ENCODE measurements at regions not wholly inside any gene's neighbourhood (a gene's known extent, or its start where the extent isn't known, plus 50 kb on each side); places are given as distances from the start of the nearest gene placed in this dataset.

DNA sequence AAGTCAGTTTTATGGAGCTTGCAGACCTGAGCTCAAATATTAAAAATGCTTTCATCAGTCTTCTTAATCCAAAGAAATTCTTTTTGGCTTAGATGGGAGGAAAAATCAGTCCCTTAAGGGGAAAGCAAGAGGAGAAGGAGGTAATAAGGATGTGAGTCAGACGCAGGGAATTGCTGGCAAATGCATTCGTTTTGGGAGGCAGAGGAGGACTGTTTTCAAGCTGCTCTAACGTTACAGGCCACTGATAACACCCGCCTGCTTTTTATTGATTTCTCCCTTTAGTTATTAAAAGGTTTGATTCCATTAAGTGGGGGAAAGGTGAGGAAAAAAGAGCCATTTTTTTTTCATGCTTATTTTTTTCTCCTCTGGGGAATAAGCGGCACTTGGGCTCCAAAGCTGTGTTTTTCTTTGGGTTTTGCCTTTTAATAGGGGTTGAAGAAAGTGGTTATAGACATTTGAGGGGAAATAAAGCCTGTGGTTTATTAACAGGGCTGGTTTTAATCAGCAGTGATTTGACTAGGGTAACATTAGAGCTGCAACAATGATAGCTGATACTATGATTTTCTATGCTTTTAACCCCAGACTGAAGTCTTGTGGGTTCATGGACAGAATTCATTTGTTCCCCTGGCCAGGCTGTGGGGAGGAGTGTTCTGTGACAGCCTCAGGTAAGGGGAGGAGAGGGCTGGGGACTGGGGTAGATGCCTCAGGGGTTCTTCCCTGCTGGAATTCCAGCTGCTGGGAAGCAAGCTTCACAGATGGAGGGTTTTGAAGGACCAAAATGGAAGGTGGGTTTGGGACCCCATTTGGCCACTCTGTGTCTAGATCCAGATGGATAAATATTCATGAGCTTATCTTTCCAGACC lies 225.2 kb downstream of the GAS1 start:
- DNase-seq: no peak

DNA sequence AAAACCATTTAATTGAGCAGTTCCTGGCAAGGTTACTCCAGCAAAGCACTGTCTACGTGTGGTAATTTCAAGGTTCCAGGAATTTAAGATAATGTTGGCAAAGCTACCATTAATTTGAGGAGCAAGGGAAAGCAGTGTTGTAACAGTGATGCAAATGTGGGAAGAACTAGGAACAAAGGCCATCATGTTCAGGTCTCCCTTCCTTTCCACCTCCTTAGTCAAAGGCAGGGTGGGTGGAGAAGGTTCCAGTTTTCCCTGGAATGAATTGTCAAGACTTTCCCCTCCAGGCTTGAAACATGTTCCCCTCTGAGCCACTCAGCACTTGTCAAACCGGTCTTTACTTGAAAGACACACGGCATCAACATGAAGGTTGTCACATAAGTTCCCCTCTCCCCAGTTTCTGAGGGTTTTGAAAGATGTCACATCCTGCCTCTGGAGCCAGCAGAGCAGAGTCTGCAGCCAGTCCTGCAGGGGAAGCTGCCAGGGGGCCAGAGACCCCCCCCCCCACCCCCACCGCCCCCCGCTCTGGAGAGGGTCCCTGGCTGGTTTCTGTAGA lies 226.0 kb downstream of the GAS1 start:
- no peak for DNase-seq

DNA sequence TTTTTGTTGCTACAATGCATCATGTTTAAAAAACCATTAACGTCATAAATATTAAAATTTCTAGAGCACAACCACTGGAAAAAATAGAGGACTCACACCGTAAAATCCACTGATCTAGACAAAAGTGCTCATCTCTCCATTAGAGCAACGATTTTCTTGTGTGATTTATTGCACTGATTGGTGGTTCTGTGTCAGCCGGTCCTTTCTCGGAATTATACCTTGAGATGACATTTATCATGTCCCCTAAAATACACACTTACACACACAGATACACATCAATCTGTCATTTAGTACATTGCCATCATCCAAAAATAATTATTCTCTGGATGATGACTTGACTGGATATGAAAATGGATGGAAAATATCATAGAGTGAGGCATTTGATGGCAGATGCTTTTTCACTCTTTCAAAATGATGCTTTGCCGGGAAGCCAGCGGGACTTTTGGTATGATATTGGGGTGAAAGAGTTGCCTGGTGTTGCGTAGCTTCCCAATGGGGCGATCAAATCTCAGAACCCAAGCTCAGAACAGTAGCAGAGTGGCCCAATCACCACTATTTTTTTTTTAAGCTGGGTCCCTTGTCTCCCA lies 226.6 kb downstream of the GAS1 start:
- DNase-seq: no peak

DNA sequence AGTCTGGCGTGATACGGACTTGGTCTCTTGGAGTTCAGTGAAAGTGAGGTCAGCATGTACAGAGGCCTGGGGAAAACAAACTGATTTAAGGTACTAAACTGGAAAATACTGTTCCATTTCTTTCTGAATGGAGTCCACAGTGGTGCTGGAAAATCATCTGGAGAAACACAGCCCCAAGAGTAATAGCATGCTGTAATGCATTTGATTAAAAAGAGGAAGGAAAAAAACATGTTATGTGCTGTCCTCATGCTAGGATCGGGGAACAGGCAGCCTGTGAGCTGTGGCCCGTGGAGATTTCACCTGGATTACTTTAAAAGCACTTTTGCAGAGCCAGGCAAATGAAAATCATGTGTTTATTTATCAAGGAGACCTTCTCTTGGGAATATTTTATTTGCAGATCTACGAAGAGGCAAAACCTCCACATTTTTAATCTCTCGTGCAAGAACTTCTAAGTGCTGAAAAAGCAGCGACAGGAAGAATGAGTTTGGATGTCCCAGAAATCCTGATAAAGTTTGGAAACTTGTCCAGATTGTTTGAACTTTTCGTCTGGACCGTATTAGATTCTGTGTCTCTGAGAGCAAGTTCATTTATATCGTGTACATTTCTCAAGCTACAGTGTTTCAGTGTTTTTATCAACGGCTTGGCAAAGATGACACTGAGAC lies 228.8 kb downstream of the GAS1 start:
- DNase-seq: no peak

DNA sequence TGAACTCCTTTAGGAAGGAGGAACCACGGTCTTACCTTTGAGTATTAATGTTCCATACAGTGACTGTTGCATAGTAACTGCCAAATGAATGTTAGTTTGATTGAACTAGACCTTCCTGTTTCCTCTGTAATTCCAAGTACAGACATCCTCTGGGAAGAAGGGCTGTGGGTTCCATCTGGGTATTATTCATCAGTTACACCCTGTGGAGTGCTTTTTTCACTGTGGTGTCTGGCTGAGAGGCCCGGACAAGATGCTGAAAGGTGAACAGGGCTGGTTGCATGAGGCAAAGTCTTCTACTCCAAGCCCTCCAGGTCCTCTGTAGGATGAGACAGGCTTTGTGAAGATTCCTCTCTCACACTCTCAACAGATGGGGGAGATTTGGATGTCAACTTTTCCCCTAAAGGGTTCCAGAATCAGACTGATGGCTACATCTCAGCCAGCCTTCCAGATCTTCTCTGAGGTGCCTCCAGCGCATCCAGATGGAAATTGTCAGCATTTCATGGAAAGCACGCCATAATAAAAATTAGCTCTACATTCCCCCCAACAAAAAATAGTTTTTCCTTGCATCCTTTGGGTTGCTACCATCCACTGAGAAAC lies 230.9 kb downstream of the GAS1 start:
- no peak for DNase-seq

DNA sequence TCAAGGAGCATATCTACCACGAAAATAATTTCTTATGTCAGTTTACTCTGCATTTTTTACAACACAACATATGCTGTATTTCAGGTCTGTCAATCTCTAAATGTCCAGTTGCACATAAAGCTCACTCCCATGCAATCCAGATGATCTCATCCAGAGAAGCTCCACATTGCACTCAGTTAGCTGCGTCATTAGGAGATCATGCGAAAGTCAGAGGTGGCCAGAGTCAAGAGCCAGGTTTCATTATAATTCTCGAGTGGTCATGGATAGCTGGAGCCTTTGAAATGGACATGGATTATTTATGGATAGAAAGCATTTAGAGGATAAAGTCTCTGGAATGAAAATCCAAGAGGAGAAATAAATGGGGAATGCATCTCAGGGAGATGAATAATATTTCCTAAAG lies 232.3 kb downstream of the GAS1 start:
- DNase-seq: no peak

DNA sequence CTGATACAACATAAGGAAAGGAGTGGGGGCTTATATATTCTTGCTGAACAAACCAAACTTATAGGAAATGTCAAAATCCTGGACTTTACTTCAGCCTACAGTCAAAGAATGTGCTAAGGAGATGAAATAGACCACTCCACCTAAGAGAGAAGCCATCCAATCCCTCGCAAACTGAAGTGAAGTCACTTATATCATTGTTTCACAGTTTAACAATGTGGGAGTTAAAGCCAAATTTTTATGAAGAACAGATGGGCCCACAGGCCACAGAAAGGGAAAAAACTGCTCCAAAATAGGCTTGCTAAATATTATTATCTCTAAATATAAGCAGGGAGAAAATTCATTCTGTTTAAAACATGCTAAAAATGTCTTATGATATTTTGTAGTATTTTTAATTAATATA lies 233.3 kb downstream of the GAS1 start:
- no peak for DNase-seq

DNA sequence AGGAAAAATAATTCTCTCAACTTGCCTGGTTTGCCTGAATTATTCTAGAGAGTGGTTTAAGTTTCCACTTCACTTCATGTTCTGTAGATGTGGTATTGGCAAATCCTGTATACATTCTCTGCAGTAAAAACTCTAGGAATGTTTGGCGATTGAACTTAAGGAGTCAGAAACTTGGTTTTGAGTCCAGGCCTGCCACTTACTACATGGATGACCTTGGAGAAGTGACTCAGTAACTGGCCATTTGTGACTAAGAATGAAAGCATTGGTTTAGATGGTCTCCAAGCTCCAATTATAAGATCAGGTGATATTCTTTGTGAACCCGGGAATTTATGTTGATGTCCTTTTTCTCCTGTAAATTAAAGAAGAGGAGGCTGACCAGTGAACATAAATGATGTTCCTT lies 233.8 kb downstream of the GAS1 start:
- DNase-seq: no peak

DNA sequence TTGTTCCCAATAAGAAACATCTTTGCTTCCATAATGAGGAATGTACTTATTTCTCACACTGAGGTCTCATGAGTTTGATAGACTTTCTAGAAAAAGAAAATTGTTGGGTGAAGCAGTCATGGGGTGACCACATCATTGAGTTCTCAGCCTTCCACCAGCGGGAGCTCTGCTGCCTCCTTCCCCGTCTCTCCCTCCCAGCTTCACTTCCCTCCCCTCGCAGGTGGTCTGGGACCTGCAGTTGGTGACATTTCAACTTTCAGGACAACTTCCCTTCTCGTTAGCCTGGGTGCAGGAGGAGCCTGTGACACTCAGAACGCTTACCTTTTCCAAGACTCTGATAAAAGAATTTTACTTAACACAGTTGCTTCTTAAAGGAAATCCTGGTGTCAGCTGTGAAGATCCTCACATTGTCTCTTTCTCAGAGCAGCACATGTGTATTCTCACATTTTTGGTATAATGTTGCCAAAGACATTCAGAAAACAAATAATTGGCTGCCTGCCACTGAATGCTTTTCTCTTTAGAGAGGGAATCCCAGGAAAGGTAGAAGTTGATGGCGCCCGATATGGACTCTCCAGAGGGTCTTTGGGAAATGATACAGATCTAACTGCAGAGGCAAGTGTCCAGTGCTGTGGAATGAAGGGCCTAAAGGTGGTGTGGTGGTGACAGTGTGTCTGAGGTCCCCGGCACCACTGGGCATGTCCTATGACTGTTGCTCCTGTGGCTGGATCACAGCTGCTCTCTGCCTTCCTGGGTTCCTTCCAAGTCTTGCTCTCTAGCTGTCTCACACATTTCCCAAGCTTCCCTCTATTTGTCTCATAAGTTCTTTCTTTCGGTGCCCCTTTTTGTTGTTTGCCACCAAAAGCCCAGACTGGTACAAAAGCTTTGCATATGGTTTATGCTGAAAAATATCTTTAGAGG lies 238.1 kb downstream of the GAS1 start:
- DNase-seq: no peak

DNA sequence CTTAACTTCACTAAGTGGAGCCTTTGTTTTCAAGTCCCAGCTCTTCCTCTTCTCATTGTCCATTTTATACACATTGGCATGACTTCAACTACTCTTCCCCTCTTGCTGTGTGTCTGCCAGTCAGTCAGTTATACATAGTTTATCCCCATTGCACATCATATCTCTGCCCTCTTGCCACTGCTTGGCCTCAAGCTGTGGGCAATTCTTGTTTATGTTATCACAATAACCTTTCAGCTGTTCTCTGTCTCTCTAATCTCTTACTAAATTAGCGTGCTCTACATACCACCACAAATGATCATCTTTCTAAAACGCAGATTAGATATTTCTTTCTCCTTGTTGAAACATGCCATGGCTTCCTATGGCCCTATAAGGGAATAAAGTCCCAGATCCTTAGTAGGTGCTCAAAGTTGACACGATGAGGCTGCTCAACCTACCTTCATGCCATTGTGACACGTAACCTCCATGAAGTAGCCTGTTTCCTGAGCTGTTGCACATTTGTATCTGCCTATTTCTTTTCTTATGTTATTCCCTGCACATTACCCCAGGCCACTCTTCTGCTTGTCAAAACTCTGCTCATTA lies 239.3 kb downstream of the GAS1 start:
- DNase-seq: no peak

DNA sequence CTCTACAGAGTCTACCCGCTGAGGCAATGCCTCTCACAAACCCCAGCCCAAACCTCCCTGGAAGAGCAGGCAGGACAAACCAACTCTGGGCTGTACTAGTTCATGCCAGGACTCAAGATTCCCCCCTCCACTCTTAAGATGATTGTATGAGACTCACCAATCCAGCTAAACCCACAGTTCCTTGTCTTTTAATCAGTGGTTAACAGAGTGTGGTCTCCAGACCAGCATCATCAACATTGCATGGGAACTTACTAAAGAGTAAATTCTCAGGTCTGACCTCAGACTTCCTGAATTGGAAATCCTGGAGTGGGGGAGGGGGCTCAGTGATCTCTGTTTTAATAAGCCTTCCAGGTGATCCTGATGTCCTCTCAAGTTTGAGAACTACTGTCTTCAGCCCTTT lies 240.9 kb downstream of the GAS1 start:
- no peak for DNase-seq

DNA sequence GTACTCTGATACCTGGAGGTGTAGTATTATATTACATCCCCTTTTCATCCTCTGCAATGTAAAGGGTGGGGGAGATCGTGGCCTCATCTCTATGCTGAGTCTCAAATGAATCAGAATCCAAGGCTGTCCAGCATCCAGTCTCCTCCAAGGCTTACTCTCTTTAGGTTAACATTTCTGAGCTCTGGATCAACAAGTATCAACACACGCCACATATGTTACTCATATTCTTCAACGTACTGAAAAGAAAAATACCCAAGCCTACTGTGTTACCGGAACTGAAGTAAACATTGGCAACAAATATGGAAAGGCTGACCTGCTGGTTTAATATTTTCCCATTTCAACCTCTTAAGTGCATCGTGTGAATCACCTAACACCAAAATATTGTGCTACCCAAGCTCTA lies 241.8 kb downstream of the GAS1 start:
- no peak for DNase-seq

DNA sequence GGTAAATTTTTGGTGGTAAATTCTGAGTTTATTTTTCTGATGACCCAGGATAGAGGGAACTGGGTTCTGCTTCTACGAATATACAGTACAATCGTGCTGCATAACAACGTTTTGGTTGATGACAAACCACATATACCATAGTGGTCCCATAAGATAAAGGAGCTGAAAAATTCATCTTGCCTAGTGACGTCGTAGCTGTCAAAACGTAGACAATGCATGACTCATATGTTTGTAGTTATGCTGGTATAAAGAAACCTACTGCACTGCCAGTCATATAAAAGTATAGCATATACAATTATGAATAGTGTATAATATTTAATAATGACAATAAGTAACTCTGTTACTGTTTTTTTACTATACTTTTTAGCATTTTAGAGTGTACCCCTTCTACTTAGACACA lies 244.0 kb downstream of the GAS1 start:
- no peak for DNase-seq

DNA sequence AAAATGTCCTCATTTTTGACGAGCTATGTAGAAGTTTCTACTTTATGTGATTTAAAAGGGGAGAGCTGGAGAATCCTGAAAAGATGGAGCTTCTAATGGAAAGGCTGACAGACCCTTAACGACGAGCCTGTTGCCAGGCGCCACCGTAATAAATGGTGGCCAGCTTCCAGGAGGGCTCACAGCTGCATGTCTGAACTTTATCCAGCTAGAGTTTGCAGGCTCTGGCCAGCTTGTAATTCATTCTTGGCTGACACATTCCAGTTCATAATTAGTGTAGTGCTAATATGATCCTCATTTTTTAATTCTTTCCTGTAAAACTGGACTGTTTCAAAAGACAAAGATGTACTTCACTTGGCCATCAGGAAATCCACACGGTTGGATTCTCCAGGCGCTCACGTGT lies 246.7 kb downstream of the GAS1 start:
- no peak for DNase-seq

DNA sequence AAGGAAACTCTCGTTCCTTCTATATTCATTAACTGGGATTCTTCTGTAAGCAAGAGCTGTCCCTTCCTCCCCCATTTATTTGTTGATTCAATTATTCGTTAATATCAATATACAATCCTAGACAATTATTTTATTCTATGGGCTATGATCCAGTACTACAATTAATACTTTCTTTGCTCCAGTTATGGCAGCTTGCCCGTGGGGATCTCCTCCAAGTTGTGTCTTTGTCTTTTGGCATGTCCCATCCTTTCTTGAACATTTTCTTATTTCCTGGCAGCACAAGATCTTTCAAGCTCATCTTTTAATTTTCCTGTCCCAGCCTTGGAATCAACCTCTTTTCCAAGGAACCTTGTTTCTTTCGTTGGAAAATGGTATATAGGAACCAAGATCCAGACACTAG lies 249.3 kb downstream of the GAS1 start:
- no peak for DNase-seq

DNA sequence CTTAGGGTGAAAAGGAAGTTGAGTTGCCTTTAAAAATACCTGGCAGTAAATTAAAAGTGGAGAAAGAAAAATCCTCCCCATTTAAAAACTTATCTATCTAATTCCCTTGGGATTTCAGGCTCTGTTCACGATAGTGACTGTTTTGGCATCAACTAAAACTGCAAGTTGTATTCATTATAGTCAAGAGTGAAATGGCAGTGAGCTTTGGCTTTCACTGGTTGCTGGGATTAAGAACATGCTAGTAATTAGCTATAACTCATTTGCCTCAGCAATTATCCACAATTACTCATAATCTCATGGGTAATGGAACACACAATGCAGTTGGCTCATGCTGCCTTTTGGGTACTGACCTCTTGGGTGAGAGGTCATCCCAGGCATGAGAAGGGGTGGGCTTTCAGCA lies 250.1 kb downstream of the GAS1 start:
- no peak for DNase-seq

DNA sequence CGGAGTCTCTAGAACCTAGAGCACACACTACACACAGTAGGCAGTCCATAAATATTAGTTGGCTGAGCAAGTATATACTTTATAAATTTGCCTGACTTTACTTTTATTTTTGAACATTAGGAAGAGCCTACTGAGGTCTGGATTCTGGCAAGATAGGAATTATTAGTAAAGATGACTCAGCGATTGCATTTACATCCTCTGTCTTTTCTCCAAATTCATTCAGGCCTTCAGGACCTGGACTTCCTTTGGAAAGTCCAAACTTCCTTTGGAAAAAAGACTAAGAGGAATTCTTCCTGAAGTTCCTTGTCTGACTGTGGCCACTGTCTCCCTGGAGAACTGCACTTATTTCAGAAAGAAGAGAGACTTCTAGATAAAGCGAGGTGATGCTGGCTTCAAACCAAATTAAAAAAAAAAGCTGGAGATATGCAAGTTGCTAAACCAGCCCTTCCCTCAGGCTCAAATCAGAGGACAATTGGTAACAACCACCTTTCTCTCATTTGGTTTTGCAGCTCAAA lies 251.3 kb downstream of the GAS1 start:
- DNase-seq: no peak

DNA sequence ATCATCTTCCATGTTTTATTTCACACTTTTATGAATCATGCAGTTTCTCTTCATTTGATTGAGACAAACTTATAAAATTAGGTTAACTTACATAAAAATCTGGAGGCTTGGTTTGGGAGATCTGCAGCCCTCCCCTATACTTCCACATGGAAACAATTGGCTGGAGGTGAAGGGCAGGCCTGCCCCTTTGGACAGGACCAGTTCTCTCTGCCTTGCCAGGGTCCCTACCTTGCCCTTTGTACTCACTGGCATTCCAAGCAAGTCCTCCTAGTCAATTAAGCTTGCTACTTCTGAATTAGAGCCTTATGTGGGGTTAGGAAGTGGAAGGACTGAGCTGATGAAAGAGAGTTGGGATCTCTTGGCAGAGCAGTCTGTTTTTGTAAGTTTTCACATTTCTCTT lies 257.3 kb downstream of the GAS1 start:
- DNase-seq: no peak

DNA sequence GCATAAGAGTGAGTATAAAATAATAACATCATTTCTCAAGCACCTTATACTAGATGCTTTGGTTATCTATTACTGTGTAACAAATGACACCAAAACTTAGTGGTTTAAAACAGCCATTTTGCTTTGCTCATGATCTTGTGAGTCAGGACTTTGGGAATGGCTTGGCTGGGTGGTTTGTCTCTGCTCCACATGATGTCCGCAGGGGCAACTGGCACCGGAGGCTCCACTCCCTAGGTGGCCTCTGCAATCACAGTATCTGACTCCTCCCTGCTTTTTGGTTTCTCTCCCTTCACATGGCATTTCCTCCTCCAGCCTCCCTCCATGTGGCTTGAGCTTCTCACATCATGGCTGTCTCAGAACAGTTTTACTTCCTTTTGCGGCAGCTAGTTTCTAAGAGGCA lies 259.5 kb downstream of the GAS1 start:
- no peak for DNase-seq

DNA sequence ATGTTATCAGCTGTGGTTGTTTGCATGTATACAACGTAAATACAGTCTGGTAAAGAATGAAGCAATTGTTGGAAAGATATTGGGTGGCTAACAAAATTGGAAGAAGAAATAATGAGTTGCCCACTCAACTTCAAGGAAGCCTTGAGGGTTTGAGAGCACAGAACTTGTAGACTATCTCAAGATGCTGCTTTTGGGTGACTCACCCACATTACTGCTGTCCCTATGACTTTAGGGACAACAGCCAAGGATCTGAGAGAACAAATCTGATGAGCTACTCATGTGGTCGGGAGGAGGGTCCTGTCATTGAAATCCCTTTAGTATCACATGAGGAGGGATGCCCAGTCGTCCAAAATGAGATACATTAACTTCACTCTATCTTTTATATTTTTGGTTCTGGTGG lies 261.8 kb downstream of the GAS1 start:
- no peak for DNase-seq

DNA sequence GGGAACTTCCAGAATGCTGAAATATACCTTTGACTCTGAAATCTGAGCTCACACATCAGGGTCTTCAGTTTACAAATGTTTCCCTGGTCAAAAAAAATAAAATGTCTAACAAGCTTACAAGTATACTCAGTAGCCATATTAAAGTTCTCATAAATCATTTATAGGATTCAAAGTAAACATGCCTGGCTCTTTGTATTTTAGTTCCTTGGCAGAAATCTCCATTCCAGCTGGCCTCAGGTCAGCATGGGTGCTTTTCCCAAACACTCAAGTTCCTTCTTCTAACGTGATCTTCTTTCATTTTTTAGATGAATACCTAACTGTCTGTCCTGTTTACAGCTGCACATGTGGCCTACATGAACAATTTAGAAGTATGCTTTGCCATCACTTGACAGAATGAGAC lies 263.2 kb downstream of the GAS1 start:
- no peak for DNase-seq

DNA sequence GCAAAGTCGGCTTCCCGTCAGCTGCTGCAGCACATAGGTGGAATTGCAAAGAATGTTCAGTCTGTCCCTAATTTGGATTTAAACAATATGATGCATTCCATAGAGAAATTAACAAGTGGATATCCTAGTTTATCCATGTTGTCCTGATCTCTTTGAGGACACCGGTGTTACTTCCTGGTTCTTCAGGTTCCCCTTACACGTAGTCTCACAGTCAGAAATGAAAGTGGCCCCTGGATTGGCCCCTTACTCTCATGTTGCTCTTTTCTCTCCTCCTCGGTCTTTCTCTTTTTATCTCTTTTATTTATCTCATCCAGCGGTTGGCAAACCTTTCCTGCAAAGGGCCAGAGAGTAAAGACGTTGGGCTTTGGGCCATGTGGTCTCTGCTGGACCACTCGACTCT lies 265.1 kb downstream of the GAS1 start:
- no peak for DNase-seq
